Epithelial cell of proximal tubule (primary cell): ENCODE measurements at regions not wholly inside any gene's neighbourhood (a gene's known extent, or its start where the extent isn't known, plus 50 kb on each side); places are given as distances from the start of the nearest gene placed in this dataset.

Source experiments
- DNase-seq: peaks from one replicate; pipeline ENCODE4 v3.0.0-alpha.2; 2011; ENCODE audit warnings: low read depth
- H3K4me3 ChIP-seq: 2 replicates; pipeline ENCODE4 v1.5.1; 2011; ENCODE audit warnings: low read depth, mild to moderate bottlenecking, low read length
- CTCF ChIP-seq: conservative IDR thresholded peaks from 2 replicates; pipeline ENCODE4 v1.5.1; 2012; ENCODE audit warnings: low read depth, mild to moderate bottlenecking, low read length

- H3K4me3 ChIP-seq: no peak overlapping the region
- DNase-seq: no peak
- TF ChIP-seq CTCF: no peak
These were observed 1955.0 kb upstream of the LRRTM1 start for GRCh38 chr2:82259551-82259950.

- TF ChIP-seq CTCF: no peak
- H3K4me3 ChIP-seq: no peak overlapping the region
- DNase-seq: no peak
These were observed 1953.4 kb upstream of the LRRTM1 start for GRCh38 chr2:82257796-82258555.

- DNase-seq: no peak
- TF ChIP-seq CTCF: no peak
- no peak overlapping the region for H3K4me3 ChIP-seq
These were observed 1952.6 kb upstream of the LRRTM1 start for GRCh38 chr2:82256983-82257632.

- H3K4me3 ChIP-seq: no peak overlapping the region
- no peak for DNase-seq
- no peak for TF ChIP-seq CTCF
These were observed 1951.7 kb upstream of the LRRTM1 start for GRCh38 chr2:82256288-82256687.

GRCh38 chr2:82254728-82255127 lies 1950.2 kb upstream of the LRRTM1 start:
- no peak overlapping the region for H3K4me3 ChIP-seq
- TF ChIP-seq CTCF: no peak
- DNase-seq: no peak

GRCh38 chr2:82246220-82246775 lies 1941.7 kb upstream of the LRRTM1 start:
- no peak for DNase-seq
- no peak for TF ChIP-seq CTCF
- H3K4me3 ChIP-seq: no peak overlapping the region
